Pons (tissue), 1 donor: ENCODE measurements at regions not wholly inside any gene's neighbourhood (a gene's known extent, or its start where the extent isn't known, plus 50 kb on each side); places are given as distances from the start of the nearest gene placed in this dataset.

Experiments used
- DNase-seq: peaks from one replicate; pipeline ENCODE4 v3.0.0-alpha.2; 2016; ENCODE audit warnings: low spot score

DNA sequence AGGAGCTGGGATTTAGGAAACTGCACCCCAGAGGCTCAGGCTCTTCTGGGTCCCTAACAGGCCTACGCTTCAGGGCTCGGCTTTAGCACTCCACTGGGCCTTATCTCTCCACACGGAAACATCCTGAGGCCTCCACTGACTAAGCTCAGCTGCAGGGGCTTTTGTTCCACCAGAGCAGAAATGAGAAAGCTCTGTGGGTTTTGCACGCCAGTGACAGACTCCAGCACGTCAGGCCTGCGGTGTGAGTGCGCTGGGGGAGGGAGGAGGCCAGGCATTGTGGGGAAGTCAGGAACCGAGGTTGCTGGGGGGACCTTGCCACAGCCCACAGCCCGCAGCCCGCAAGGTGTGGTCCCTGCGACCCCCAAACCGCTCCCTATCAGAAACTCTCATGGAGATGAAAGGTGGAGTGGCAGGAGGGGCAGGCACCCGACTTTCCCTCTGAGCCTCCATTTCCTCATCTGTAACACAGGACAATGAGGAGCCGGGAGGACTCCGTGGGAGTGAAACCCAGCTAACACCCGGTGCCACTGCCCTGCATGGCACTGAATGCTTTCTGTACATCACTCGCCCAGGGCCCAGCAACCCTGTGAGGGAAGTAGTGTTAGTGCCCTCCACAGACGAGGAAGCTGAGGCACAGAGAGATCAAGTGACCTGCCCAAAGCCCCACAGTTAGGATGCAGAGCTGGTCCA is 106.5 kb downstream of the TPRA1 start:
- DNase-seq, result no peak

DNA sequence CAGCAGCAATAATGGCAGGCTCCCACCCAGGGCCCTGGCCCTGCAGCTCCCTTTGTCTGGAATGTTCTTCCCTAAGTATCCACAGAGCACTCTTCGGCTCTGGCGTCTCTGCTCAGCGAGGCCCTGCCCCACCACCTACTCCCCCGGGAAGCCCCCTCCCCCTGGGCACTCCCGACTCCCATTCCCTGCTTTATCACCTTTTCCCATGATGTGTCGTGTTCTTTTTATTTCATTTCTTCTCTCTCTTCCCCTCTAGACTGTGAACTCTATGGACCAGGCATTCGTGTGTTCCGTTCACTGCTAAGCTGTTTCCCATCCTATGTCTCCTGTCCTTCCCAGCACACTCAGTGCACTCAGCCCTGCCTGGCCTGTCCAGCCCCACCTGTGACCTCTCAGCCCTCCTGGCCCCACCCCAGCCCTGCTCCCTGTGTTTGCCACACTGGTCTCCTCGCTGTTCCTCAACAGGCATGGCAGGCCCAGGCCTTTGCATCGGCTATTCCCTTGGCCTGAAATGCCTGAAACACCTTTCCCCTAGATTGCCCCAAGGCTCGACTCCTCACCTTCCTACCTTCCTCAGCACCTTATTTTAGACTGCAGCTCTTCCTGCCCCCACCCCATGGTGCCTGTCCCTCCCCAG is 107.4 kb downstream of the TPRA1 start:
- DNase-seq, result no peak

- no peak for DNase-seq
Observed at GRCh38 chr3:127482216-127483004, 108.1 kb downstream of the TPRA1 start.

DNA sequence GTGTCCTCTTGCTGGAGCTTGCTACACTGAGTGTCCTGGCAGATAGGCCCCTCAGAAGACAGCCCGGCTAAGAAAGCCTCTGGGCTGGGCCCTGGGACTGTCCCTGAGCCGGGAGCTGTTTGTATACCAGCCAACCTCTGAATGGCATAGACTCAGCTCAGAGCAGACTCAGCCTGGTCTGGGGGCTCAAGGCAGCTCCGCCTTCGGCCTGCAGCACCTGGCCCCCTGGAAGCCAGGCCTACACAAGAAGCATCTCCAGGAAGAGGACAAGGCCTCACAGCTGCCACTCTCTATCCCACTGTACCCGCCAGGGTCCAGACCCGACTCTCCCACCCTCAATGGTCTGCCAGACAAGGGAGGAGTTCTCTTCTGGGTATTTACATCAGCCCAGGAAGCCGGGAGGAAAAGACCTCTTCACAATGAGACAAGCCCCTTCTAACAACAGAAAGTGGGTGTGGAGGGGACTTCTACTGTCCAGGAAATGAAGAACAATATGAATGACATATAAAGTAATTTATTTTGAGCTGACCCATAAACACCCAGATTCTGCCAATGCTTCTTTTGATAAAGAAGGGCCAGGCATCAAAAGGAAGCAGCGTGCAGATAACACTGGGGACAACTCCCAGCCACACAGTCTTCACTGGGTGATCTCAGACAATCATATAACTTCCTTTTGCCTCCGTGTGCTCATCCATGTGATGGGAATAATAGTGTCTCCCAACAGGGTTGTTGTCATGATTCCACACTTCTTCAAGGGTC is 110.2 kb downstream of the TPRA1 start:
- DNase-seq, result no peak

DNA sequence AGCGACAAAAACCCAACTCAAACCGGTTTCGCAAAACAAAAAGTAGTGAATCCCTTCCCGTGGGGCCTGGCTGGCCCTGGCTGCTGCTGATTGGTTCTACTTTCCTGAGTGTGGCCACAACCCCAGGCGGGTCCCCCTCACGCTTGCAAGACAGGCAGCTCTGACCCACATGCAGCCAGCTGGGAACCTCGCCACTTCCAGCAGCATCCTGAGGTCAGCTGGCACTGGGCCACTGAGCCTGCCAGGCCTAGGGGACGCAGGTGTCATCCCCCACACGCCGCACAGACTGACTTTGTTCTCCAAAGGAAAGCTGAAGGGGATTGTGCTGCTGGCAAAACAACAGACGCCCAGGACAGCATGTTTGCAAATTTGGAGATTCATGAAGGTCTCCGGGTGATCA is 111.1 kb downstream of the TPRA1 start:
- DNase-seq, result no peak

GRCh38 chr3:127478922-127479321 is 111.6 kb downstream of the TPRA1 start:
- no peak for DNase-seq

- no peak for DNase-seq
Observed at GRCh38 chr3:127477396-127477795, 113.1 kb downstream of the TPRA1 start.

DNA sequence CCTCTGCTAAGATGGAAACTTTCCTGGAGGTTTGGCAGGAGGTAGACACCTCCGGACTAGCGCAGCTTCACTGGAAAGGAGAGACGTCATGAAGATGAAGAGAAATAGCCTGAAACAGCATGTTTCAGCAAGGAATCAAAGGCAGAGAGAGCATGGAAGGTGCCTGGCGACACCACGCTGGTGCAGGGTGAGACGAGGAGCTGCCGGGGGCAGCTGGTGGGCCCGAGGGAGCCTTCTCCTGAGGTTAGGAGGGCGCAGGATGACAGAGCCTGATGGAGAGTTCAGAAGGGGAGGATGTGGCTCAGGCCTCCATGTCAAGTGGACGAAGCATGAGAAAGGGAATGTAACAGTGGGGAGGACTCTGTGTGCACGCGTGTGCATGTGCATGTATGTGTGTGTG is 113.6 kb downstream of the TPRA1 start:
- DNase-seq, result no peak

DNA sequence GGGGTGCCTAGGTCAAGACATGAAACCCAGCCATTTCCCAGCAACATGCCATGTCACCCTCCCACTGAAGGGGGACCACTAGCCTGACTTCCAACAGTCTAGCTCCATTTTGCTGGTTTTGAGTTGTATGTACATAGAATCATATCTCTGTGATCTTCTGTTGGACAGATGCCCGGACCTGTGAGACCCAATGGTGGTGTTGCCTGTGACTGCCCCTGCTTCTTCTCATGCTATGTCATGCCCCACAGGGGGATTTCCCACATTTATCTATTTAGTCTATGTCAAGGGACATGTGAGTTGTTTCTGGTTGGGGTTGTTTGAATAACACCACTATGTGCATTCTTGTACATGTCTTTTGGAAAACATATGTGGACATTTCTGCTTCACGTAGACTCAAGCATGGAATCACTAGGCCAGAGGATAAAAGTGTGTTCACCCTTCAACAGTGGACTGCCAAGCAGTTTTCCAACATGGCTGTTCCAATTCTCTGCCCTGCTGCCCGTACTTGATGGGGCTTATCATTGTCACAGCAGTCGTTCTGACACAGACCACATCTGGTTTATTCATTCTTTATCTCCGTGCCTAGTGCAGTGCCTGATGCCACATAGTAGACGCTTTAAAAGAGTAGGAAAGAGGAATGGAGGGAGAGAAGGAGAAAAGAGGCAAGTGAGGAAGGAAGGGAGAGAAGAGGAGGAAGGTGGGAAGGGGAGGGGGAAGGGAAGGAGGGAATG is 114.4 kb downstream of the TPRA1 start:
- DNase-seq, result no peak

DNA sequence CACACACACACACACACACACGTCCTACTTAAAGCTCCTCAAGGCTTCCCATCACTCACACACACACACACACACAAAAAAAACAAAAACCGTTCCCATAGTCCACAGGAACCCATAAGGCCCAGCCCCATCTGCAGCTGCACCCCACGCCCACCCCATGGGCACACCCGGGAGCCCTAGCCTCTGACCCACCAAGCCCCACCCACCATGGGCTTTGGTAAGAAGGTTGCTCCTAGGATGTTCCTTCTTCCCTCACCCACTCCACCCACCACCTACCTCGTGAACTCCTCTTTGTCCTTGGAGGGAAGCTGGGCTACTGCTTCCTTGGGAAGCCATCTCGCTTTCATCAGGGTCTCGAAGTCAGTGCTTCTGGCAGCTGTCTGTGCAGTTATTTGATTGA is 115.1 kb downstream of the TPRA1 start:
- DNase-seq, result no peak

DNA sequence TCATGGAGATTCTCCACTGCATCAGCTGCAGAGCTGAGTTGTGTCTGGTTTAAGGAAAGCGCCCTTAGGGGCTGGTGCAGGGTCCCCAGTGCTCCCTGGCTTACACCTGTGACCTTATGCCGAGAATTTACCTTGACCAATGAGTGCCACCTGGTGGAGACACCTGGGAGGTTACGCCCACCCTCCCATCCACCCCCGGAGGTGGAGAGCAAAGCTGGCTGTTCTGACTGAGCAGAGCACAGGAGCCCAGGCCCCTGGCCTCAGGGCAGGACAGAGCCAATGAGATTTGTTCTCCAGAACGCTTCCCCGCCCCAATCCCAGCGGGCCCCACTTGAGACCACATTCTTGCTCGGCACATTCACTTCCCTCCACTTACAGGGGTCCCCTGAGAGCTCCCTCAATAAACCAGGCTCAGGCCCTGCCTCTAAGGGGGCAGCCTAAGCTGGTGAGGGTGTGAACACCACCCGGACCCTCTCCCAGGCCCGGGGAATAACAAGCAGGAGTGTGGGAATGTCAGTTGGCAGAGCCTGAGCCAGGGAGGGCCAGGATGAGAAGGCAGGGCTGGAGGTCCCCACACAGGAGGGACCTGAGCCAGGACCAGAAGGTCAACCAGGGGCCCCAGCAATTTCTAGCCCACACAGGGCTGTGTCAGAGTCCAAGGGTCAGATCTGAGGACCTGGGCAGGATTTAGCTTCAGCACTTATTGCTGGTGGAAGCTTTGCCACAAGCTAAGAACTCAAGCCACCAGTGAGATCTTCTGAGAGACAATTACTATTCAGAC is 117.1 kb downstream of the TPRA1 start:
- DNase-seq, result no peak

GRCh38 chr3:127472506-127472905 is 118.0 kb downstream of the TPRA1 start:
- no peak for DNase-seq

DNA sequence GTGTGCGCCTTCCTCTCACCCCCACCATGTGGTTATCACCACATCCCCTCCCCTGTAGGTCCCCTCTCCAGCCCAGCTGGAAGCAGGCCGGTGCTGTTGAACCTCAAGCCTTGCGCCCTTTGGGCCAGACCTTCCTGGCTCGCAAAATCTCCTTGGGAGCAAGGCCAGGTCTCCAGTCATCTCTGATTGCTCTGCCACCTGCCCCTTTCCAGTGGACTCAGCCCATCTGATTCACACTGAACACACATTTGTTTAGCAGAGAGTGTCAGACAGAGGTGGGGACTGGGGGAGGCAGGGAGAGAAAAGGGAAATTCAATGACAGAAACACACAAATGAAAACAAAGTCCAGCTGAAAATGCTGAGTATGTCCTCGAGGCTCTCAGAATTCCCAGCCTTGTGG is 119.4 kb downstream of the TPRA1 start:
- DNase-seq, result no peak

DNA sequence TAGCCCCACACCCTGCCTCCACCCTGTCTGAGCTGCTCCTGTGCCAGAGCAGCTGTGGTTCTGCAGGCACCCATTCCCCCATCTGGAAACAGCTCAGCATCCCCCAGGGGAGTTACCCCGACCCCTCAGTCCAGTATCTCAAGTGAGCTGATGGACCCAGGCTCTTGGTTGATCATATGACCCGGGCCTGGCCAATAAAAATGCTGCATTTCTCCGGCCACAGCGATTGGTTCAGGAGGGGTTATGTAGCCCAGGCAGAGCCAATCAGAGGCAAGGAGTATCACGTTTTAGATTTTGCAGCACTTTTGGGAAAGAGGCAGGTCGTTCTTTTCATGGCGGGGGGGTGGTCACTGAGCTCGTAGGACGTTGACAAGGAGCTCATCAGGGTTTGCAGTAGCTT is 120.8 kb downstream of the TPRA1 start:
- DNase-seq, result no peak

DNA sequence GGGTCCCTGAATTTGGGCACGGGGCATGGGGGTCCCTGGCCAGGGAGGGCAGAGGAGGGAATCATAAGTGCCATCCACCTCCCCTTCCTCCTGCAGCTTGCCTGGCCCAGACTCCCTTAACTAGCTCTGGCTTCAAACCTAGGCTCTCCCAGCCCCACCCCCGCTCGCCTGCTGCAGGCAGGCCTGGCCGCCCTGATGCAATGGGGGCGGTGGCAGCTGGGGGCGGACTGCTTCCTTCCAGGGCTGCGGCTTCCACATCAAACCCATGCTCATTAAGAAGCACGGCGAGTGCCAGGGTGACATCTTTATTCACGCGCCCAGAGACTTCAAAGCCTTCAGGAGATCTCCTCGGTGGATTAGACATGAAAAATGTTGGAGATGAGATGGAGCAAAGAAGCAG is 123.1 kb downstream of the TPRA1 start:
- DNase-seq, result no peak

DNA sequence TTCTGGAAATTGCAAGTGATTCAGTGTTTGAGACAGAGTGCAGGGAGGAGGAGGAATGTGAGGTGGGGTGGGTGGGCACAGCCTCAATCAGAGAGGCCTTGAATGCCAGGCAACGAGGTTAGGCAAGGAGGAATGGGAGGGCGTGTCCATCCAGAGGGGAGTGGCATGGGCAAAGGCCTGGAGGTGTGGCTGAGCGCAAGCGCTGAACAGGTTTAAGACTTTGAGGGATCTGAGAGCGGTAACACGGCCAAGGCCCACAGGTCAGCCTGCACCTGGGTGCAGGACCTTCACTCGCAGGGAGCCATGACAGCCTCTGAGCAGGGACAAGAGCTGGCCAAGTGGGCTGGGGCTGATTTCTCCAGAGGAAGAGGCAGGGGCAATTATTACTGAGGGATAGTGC is 125.9 kb downstream of the TPRA1 start:
- no peak for DNase-seq

- DNase-seq, result no peak
Observed at GRCh38 chr3:127462111-127462655, 128.3 kb downstream of the TPRA1 start.

DNA sequence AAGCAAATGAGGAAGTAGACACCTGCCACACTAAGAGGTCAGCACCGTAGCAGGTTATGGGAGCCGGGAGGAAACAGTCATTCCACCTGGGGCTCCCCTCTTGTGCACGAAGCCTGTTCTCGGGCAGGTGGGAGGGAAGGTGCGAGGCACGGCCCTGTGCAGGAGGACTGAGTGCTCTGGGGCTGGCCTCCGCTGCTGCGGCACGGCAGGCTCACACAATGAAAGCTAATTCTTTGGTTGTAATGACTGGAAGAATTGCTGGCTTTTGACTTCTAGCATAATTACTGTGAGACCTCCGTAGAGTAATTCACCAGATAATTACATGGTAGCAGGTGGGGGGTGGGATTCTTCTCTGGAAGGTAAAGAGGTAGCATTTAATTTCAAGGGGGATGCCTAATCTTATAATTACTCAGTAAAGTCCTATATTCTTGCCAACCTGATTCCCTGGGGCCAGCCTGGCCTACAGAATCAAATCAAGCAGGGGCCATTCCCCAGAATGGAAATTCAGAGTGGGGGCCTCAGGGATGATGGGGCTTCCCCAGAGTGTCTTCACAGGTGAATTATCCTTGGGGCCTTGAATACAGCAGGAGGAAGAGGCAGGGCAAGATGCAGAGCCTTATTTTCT is 129.1 kb downstream of the TPRA1 start:
- DNase-seq, result no peak

DNA sequence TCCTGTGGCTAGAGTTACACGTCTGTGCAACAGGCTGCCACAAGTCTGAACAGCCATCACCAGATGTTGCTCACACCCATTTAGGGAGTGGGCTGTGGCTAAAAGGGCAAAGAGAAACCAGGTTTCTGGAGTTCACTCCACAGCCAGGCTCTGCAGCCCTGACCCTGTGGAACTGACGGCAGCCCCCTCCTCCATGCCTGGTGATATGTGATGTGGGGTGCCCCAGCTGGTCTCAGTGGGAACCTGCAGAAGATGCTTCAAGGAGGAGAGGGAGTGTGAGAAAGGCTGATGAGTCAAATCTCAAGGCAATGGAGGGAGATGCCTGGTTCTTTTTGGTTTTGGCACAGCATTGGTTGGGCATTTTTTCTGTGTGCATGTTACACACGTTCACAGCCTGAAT is 130.6 kb downstream of the TPRA1 start:
- DNase-seq, result no peak
